ENCODE measurements at regions not wholly inside any gene's neighbourhood (a gene's known extent, or its start where the extent isn't known, plus 50 kb on each side); places are given as distances from the start of the nearest gene placed in this dataset.
"Not testable (repeated sequence)": the region's sequence is repeated elsewhere in the genome, so short reads cannot be mapped to it uniquely, and the experiment has no call there.

DNA sequence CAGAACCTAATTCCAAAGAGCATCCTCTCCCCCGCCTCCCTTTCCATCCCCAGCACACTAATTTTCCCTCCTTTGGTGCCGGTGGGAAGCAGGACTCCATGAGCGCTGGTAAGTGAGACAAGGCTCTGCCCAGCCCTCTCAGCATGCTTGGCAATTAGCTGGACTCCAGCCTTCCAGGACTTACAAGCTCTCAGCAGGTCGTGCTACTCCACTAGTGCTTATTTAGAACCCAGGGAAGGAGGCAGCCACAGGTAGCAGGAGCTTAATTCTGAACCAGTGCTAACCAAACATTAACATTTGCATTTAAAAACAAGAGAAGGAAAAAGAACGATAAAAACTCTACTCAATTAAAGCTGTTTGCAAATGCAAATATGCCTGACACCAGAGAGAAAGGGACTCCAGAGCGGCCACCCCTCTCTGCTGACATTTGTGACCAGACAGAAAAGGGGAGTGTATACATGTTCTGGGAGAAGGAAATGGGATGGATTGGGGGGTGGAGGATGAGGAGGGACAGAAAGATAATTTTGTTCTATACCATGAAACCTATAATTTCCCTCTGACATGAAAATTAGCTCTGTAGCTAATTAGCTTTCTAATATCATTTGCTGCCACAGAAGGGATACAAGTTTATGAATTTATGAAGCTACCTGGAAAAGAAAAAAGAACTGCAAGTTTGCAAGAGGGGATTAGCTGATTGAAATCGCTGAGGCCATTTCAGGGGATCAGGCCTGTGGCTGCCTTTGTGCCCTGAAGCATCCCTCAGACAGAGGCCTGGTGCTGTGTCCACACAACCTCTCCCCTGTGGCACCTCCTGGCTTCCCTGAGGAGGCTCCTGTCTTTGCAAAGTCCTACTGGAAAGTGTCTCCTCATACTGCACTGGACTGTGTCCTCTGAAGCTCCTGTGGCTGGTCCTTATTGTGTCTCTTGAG, 266.3 kb downstream of the SEC61B start:
- DNase-seq (ENCODE audit: low spot score), result no peak

GRCh38 chr9:99489060-99489413, 267.0 kb downstream of the SEC61B start:
- peak; percentile 76 for DNase-seq (ENCODE audit: low spot score)

DNA sequence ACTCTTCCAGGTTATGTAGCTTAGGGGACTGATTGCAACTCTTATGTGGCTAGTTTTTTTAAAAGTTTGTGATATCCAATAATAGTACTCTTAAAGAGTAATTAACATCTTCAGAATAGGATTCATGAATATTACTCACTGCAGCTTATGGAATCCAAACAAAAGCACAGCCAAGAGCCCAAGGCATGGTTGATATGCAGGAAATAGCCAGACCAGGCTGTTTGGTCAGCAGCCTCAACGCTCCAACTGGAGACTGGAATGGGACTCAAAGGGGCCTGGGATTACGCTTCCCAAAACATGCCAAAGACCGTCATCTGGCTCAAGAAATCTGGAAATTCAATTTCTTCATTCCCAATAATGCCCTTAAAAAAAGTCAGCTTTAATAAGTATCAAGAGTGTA, 268.6 kb downstream of the SEC61B start:
- peak; percentile 37 for DNase-seq (ENCODE audit: low spot score)

DNA sequence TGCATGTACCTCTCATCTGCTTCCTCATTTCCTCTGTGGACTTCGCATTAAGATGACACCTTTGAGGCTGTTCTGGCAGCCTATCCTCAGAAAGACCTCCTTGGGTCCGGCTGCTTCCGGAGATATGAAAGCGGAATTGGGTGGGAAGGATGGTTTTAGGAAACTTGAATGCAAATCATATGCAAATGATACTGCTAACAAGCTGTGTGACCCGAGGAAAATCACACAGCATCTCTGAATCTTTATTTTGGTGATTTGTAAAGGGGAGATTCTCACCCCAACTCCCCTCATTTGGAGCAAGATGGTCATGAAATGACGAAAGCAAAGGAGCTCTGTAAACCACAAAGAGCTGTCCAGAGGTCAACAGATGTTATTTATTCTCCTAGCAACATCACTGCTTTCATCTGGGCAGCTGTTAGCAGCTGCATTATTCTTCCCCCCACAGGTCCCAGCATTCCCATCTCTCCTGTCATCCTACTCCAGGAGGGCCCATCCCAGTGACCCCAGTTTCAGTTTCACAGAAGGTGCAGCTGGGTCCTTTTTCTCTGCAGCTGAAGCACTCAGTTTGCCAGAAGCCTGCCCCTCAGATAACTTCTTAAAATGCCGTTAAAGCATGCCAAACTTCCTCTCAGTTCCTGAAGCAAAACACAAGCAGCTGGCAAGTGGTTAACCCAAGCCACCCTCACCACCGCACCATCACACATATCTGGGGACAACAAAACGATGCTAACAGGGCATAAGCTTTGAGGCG, 269.5 kb downstream of the SEC61B start:
- peak; percentile 64 for DNase-seq (ENCODE audit: low spot score)

DNA sequence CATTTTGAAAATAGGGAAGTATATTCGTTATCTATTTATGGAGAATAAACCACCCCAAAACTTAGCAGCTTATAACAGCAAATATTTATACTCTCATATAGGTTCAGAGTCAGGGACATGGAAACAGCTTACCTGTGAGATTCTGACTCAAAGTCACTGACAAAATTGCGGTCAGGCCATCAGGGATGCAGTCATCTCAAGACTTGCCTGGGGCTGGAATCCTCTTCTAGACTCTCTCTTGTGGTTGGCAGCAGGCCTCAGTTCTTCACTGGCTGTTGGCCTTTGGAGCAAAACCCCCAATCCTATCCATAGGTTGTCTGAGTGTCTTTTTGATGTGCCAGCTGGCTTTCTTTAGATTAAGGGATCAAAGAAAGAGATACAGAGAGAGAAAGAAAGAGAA, 275.6 kb downstream of the SEC61B start:
- no peak for DNase-seq (ENCODE audit: low spot score)

DNA sequence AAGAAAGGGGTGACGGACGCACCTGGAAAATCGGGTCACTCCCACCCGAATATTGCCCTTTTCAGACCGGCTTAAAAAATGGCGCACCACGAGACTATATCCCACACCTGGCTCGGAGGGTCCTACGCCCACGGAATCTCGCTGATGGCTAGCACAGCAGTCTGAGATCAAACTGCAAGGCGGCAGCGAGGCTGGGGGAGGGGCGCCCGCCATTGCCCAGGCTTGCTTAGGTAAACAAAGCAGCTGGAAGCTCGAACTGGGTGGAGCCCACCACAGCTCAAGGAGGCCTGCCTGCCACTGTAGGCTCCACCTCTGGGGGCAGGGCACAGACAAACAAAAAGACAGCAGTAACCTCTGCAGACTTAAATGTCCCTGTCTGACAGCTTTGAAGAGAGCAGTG, 276.9 kb downstream of the SEC61B start:
- not testable (repeated sequence) for DNase-seq (ENCODE audit: low spot score)

DNA sequence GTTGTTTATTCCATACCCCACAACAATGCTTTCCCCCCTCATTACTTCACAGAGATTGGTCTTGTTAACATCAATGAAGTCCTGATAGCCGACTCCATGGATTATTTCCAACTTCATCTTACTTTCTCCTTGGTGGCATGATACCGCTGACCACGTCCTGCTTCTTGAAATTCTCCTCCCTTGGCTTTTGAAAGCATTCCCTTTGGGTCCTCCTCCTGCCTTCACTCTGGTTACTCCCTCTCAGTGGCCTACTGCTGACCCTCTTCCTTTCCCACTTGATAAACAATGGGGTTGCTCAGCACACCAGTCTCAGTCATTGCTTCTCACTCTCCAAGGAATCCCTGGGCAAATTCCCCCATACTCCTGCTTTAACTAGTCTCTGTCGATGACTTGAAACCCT, 283.9 kb downstream of the SEC61B start:
- no peak for DNase-seq (ENCODE audit: low spot score)

GRCh38 chr9:99506747-99507348, 284.8 kb downstream of the SEC61B start:
- DNase-seq (ENCODE audit: low spot score), result no peak

DNA sequence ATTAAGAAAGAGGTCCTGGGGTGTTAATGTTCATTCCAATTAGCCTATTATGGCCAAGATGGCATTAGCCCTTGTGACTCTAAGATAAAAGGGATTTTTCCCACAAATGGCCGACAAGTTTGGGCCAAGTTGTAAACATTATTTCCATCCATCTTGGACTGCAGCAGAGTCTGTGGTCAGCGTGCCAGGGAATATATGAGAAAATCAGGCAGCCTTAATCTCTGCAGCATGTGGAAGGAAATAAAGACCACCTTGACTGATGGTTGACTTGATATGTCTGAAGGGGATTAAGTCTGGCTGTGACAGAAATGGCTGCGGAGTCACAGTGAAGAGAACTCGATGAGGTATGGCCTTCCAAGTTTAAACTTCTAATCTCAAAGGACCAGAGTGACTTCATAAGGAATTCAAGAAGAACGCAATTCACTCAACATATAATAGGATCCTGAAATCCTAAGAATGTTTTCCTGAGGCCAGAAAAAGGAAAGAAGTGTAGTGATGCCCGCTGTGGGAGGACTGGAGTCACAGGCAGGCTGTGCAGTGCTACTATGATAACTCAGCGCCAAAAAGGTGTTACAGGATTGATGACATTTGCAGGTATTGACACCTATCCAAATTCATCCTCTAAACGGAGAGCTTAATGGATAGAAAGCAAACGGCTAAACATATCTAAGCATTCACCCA, 287.1 kb downstream of the SEC61B start:
- no peak for DNase-seq (ENCODE audit: low spot score)

- no peak for DNase-seq (ENCODE audit: low spot score)
These were observed 287.9 kb downstream of the SEC61B start for GRCh38 chr9:99509900-99510535.

DNA sequence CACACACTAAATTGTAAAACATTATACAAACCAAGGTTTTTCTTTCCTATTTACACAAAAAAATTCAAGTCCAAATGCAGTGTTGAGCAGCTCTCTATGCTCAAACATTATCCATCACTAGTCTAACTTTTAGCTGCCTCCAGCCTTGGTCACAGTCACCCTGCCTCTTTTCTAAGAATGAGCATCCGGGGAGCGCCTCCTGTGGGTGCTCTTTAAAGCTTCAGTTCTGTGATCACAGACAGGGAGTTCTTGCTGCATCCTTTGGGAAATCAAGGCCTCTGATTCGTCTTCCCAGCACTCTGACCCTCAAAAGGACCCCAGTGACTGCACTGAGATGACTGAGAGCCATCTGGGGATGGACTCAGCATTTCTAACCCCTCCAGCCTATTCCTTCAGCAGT, 289.6 kb downstream of the SEC61B start:
- DNase-seq (ENCODE audit: low spot score), result no peak

DNA sequence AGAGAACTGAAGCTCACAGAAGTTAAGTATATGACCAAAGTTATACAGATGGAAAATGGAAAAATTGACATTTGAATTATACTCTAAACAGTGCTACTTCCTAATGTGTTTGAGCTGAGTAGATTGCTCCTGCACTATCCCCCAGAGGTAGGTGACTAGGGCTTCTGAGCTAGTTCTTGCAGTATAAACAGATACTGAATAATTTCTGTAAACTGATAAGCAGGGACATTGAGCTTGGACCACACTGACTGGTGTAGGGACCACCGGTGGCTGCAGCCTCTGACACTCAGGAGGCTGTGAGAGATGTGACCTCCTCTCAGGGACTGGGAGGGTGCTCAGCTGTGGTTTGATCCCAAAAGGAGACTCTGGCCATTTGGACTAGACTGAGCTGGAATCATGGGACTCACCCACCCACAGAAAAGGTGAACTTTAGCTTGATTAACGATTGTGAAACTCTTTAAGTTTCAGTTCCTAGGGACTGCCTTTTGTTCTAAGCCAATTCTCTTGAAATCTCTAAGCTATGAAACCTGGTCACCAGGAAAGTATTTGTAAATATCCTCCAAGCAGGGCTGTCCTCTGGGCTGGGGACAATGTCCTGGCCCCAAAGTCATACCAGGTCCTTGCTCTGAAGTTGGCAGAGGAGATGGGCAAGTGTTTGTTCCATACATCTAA, 291.5 kb downstream of the SEC61B start:
- DNase-seq (ENCODE audit: low spot score), result no peak

DNA sequence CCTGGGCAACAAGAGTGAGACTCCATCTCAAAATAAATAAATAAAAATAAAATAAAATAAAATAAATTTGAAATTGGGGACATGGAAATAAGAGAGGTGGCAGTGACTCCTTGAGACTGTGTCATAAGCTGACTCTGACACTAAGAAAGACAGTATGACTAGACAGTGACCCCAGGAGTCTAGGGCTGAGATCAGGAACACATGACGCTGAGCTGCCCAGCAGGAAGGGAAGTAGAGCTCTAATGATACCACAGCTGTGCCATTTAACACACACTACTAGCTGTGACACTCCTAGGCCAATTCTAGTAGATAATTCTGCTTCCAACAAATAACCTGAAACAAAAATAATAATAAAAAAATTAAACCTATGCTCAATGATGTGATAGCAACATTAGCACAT, 293.0 kb downstream of the SEC61B start:
- DNase-seq (ENCODE audit: low spot score), result no peak

DNA sequence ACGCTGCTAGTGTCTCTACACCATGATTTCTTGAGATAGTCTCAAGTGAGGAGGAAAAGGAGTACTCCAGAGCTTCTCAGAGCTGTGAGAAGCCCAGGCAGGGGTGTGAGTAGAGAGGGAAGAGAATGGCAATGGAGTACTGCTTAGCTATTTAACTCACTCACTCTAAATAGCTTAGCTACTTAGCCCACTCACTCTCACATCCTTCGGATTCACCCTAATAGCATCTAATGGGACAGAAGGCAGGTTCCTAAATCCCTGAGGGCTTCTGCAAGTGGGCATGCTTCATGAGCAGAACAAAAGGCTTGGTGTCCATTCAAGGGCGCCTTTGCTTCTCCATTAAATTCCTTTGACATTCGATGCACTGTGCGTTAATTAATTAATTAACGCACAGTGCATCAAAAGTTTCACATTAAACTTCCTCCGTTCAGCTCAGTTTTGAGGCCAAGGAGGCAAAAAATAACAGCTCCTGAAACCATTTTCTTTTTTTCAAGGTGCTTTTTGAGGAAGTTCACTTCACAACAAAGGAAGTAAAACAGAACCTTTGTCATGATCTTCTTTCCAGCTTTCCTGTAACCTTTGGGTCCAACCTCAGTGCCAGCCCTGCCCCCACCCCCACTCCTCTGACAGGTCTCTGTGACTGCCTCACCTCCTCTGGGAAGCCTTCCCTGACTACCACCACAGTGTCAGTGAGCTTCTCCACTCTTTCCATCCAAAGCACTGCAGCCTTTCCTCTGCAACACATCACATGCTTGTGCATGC, 294.0 kb downstream of the SEC61B start:
- no peak for DNase-seq (ENCODE audit: low spot score)

DNA sequence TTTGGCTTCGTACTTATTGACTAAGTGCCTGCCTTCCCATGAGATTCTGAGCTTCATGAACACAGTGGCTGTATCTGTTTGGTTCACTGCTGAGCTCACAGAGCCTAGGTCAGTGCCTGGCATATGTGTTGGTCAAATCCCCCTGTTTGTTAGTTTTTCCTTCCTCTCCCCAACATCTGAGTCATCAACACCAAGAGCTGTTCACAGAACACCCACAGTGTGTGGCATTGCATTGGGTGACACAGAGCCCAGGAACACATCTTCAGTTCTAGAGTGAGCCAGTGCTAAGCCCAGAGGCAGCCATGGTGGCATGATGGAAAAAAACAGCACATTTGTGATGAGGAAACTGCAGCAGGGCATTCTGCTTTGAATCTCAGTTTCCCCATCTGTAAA, 294.6 kb downstream of the SEC61B start:
- DNase-seq (ENCODE audit: low spot score), result no peak

DNA sequence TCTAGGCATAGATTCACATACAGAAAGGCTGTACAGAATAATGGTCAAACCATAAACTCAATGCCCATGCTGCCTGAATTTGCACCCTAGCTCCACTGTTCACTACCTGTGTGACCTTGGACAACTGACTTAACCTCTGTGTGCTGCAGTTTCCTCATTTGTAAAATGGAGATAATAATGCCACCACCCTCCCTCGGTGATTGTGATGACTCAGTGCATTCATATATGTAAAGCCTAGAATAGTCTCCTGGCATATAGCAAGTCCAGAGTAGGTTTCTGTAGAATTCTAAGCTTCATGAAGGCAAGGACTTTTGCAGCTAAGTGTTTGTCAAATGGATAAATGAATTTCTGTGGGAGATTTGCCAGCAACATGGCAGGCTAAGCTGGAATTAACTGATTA, 297.8 kb upstream of the NR4A3 start:
- no peak for DNase-seq (ENCODE audit: low spot score)

DNA sequence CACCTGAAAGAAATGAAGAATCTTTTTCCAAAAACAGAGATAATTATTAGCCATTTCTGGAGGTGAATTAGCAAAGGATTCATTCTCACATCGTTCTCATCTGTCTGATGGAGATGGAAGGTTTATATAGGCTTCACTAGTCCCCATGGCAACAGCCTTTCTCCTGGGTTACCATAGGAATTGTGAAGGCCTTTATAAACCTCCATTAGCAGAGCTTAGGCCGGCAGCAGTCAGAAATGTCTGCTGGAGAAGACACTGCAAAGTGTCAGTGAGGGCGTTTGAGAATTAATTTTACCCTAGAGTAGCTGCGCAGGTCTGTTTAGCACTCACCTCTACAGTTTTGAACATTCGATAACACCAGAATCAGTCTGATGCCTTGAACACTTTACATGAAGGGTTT, 290.4 kb upstream of the NR4A3 start:
- no peak for DNase-seq (ENCODE audit: low spot score)

GRCh38 chr9:99533421-99533820, 288.3 kb upstream of the NR4A3 start:
- no peak for DNase-seq (ENCODE audit: low spot score)

- DNase-seq (ENCODE audit: low spot score), result no peak
These were observed 283.7 kb upstream of the NR4A3 start for GRCh38 chr9:99537996-99538395.

DNA sequence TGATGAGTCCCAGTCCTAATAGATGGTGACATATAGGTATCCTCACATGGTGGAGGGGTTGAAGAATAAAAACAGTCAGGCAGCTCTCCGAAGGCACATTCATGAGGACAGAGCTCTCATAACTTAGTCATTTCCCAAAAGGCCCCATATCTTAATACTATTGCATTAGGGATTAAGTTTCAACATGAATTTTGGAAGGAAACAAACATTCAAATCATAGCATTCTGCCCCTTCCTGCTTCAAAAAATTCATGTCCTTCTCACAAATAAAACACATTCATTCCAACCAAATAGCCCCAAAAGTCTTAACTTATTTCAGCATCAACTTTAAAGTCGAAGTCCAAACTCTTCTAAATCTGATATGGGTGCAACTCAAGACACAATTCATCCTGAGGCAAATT, 277.2 kb upstream of the NR4A3 start:
- no peak for DNase-seq (ENCODE audit: low spot score)

- DNase-seq (ENCODE audit: low spot score), result no peak
These were observed 272.2 kb upstream of the NR4A3 start for GRCh38 chr9:99549441-99549840.
